RWPE2 (cell line): ENCODE measurements at regions not wholly inside any gene's neighbourhood (a gene's known extent, or its start where the extent isn't known, plus 50 kb on each side); places are given as distances from the start of the nearest gene placed in this dataset.

Experiments used
- ATAC-seq: fragments of 200-7000 bp; cut with Tn5 transposase; 3 replicates; pipeline ENCODE4 v1.9.1; 2021; ENCODE audit warnings: low read depth
- DNase-seq: peaks from one replicate; pipeline ENCODE4 v3.0.0-alpha.2; 2020; ENCODE audit warnings: low spot score
- H3K27ac ChIP-seq: fragments of 450-650 bp; 2 replicates; pipeline ENCODE4 v1.5.1; 2017; ENCODE audit warnings: mild to moderate bottlenecking; ENCODE audit not compliant: poor library complexity, severe bottlenecking
- H3K27me3 ChIP-seq: fragments of 250-450 bp; sonication (Bioruptor Pico); 2 replicates; pipeline ENCODE4 v1.5.1; 2021; ENCODE audit warnings: mild to moderate bottlenecking, moderate library complexity; ENCODE audit not compliant: insufficient read depth, poor library complexity, severe bottlenecking
- H3K36me3 ChIP-seq: fragments of 250-450 bp; sonication (Bioruptor Pico); 2 replicates; pipeline ENCODE4 v1.5.1; 2020; ENCODE audit warnings: low read depth, mild to moderate bottlenecking, moderate library complexity
- H3K4me1 ChIP-seq: fragments of 250-450 bp; sonication (Bioruptor Pico); 2 replicates; pipeline ENCODE4 v1.5.1; 2021; ENCODE audit warnings: mild to moderate bottlenecking, moderate library complexity; ENCODE audit not compliant: insufficient read depth, poor library complexity, severe bottlenecking
- H3K4me3 ChIP-seq: fragments of 250-450 bp; sonication (Bioruptor Pico); 2 replicates; pipeline ENCODE4 v1.5.1; 2021; ENCODE audit warnings: mild to moderate bottlenecking, moderate library complexity; ENCODE audit not compliant: severe bottlenecking
- H3K9me3 ChIP-seq: fragments of 250-450 bp; sonication (Bioruptor Pico); 2 replicates; pipeline ENCODE4 v1.5.1; 2021; ENCODE audit warnings: mild to moderate bottlenecking, moderate library complexity; ENCODE audit not compliant: severe bottlenecking
- CTCF ChIP-seq: fragments of 450-650 bp; IDR thresholded peaks from one replicate; pipeline ENCODE4 v1.5.1; 2017; ENCODE audit warnings: mild to moderate bottlenecking, moderate library complexity; ENCODE audit not compliant: poor library complexity, severe bottlenecking

- TF ChIP-seq CTCF = no peak
These were observed 249.8 kb downstream of the IL20RB start for GRCh38 chr3:137207616-137208015.

GRCh38 chr3:137217733-137218132 is 259.9 kb downstream of the IL20RB start:
- H3K27me3 ChIP-seq = no peaks in the 10 kb centered on the region
- no peak for ATAC-seq

More at GRCh38 chr3:137207616-137208015, 249.8 kb downstream of the IL20RB start:
- Histone ChIP-seq H3K27me3 (peaks cover 5% of the 10 kb centered on the region), H3K36me3 (no peaks in the 10 kb centered on the region), H3K4me3 (no peak overlapping the region), H3K27ac (no peak overlapping the region), H3K9me3 (no peaks in the 10 kb centered on the region), H3K4me1 (no peaks in the 10 kb centered on the region)
- ATAC-seq = no peak
- DNase-seq = no peak

GRCh38 chr3:137219801-137220445 is 262.1 kb downstream of the IL20RB start:
- no peak for ATAC-seq
- Histone ChIP-seq H3K27ac (no peak overlapping the region), H3K27me3 (no peaks in the 10 kb centered on the region), H3K4me1 (no peaks in the 10 kb centered on the region), H3K4me3 (no peak overlapping the region), H3K36me3 (no peaks in the 10 kb centered on the region), H3K9me3 (no peaks in the 10 kb centered on the region)
- TF ChIP-seq CTCF = no peak
- no peak for DNase-seq

More at GRCh38 chr3:137217733-137218132, 259.9 kb downstream of the IL20RB start:
- Histone ChIP-seq H3K9me3 (no peaks in the 10 kb centered on the region), H3K27ac (no peak overlapping the region), H3K36me3 (no peaks in the 10 kb centered on the region), H3K4me3 (no peak overlapping the region), H3K4me1 (no peaks in the 10 kb centered on the region)
- DNase-seq = no peak
- TF ChIP-seq CTCF = peak; percentile 29

- ATAC-seq = no peak
- no peak overlapping the region for H3K27ac ChIP-seq
These were observed 265.0 kb downstream of the IL20RB start for GRCh38 chr3:137222736-137223225.

More at GRCh38 chr3:137222736-137223225, 265.0 kb downstream of the IL20RB start:
- DNase-seq = no peak
- H3K36me3 ChIP-seq = no peaks in the 10 kb centered on the region
- H3K9me3 ChIP-seq = no peaks in the 10 kb centered on the region
- TF ChIP-seq CTCF = no peak
- H3K4me3 ChIP-seq = no peak overlapping the region
- no peaks in the 10 kb centered on the region for H3K27me3 ChIP-seq
- no peaks in the 10 kb centered on the region for H3K4me1 ChIP-seq
